ENCODE measurements at regions not wholly inside any gene's neighbourhood (a gene's known extent, or its start where the extent isn't known, plus 50 kb on each side); places are given as distances from the start of the nearest gene placed in this dataset.

DNA sequence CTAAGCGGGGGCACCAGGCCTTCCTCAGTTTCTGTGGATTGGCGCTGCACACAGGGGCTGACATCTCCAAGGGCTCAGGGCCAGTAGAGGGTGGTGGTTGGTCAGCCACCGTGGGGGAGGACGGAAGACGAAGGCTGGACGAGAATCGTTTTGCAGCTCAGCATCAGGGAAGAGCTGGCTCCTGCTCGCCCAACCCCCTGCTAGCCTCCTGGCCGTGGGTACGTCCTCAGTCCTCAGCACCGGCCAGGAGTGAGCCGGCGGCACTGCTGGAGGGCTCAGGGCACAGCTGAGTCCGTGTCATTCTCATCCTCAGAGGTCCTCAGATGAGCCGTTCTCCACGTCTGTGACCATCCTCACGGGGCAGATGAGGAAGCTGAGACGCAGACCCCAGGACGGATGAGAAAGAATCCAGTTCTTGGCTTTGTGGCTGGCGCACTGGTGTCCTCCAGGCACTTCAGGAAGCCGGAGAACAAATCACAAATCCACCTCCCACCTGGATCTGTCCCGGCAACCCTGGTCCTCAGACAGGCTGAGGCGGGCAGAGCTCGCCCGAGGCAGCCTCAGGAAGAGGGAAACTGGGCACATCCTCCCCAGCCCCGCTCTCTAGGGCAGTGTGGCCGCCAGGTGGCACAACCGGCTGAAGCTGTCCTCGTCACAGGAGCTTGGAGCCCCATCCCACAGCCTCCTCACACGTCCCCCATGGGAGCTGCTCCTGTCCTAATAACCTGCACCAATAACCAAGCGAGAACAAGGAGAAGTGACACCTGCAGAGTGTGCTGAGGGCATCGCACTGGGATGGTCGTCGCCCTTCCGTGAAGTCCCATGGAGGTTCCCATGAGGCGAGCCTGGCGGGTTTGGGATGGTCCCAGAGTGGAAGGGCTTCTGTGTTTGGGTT lies 393.7 kb downstream of the BRD1 start:
- no peak overlapping the region for H3K27ac ChIP-seq
- TF ChIP-seq POLR2AphosphoS5 (IDR thresholded peaks at IDR 0.05) = no peak
- TF ChIP-seq, protein P1, sequence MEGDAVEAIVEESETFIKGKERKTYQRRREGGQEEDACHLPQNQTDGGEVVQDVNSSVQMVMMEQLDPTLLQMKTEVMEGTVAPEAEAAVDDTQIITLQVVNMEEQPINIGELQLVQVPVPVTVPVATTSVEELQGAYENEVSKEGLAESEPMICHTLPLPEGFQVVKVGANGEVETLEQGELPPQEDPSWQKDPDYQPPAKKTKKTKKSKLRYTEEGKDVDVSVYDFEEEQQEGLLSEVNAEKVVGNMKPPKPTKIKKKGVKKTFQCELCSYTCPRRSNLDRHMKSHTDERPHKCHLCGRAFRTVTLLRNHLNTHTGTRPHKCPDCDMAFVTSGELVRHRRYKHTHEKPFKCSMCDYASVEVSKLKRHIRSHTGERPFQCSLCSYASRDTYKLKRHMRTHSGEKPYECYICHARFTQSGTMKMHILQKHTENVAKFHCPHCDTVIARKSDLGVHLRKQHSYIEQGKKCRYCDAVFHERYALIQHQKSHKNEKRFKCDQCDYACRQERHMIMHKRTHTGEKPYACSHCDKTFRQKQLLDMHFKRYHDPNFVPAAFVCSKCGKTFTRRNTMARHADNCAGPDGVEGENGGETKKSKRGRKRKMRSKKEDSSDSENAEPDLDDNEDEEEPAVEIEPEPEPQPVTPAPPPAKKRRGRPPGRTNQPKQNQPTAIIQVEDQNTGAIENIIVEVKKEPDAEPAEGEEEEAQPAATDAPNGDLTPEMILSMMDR (IDR thresholded peaks at IDR 0.05 in 8 of 11, conservative IDR thresholded peaks at IDR 0.05 in 3 of 11) = peak in 3 of 11 experiments; percentile 16 to 27 (median 19)
- H3K4me1 ChIP-seq = no peaks in the 10 kb centered on the region
- peaks cover 0 to 32% (median 0%) of the 10 kb centered on the region in 7 donors for H3K27me3 ChIP-seq (replicated peaks in 1 of 7)
- no peaks in the 10 kb centered on the region for H3K36me3 ChIP-seq
- peaks cover 0 to 16% (median 6%) of the 10 kb centered on the region in 8 donors for H3K9me3 ChIP-seq
- WGBS, 5 donors = 79 to 93% (median 88%) methylated on average over 19 to 37 of the region's 37 CpGs
- H3K4me3 ChIP-seq = no peak overlapping the region
- DNase-seq = no peak
- intact Hi-C loops (cut with DNase I; ENCODE audit: low total_unique reads) = no loop called here

DNA sequence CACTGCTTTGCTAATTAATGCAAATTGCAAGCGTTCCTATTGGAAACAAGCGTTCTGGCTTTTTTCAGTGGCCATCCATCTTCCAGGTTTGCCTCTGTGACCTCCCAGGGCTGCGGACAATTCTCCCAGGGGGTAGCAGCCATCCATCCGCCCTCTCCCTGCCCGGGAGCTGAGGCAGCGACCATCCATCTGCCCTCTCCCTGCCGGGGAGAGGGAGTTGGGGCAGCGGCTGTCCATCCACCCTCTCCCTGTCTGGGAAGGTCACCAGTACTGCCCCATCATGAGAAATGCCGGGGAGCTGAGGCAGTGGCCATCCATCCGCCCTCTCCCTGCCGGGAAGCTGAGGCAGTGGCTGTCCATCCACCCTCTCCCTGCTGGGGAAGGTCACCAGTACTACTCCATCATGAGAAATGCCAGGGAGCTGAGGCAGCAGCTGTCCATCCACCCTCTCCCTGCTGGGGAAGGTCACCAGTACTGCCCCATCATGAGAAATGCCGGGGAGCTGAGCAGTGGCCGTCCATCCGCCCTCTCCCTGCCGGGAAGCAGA lies 394.7 kb downstream of the BRD1 start:
- TF ChIP-seq POLR2A (IDR thresholded peaks at IDR 0.05) (no peak), POLR2AphosphoS5 (IDR thresholded peaks at IDR 0.05) (no peak)
- TF ChIP-seq, protein P1 (IDR thresholded peaks at IDR 0.05 in 8 of 11, conservative IDR thresholded peaks at IDR 0.05 in 3 of 11) = no peak
- Histone ChIP-seq H3K27ac (no peak overlapping the region), H3K36me3 (no peaks in the 10 kb centered on the region), H3K9me3 (peaks cover 0 to 16% (median 6%) of the 10 kb centered on the region in 8 donors), H3K4me1 (no peaks in the 10 kb centered on the region), H3K4me3 (no peak overlapping the region), H3K27me3 (replicated peaks in 1 of 7) (peaks cover 0 to 40% (median 0%) of the 10 kb centered on the region in 7 donors)
- WGBS, 5 donors = 45 to 71% (median 62%) methylated on average over 9 to 15 of the region's 15 CpGs
- intact Hi-C loops (cut with DNase I; ENCODE audit: low total_unique reads) = no loop called here
- DNase-seq = no peak

DNA sequence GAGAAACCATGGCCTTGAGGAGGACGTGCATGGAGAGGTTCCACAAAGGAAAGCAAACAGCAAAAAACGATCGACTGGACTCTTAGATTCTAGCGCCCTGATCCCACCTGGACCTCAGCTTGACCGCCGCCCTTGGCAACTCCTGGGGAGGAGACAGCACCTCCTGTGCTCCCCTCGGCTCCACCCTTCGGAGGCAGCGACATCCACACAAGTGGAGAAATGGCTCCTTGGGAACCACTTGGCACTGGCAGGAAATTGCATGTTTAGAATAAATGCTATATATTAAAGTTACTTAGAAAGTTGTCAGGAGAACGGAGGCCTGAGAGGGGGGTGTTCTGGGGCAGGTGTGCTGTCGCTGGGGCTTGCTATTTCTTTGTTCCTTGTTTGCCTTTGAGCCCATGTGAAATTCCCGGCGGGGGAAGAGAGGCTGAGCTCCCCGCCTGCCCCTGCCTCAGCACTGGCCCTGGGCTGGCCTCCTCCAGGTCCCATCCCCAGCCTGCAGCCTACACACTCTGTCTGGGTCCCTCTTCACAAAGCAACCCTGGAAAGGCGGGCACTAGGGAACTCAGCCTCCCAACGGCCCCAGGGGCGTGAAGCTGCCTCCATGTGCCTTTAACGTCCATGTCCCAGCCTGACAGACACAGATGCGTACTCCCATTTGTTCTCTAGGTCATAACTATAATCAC lies 395.3 kb downstream of the BRD1 start:
- intact Hi-C loops (cut with DNase I; ENCODE audit: low total_unique reads) = no loop called here
- 59 to 72% (median 66%) methylated on average over 19 of the region's 19 CpGs for WGBS, 5 donors
- no peak overlapping the region for H3K4me3 ChIP-seq
- H3K4me1 ChIP-seq = no peaks in the 10 kb centered on the region
- peaks cover 0 to 46% (median 0%) of the 10 kb centered on the region in 7 donors for H3K27me3 ChIP-seq (replicated peaks in 1 of 7)
- H3K27ac ChIP-seq = no peak overlapping the region
- DNase-seq = no peak
- no peaks in the 10 kb centered on the region for H3K36me3 ChIP-seq
- TF ChIP-seq POLR2A (IDR thresholded peaks at IDR 0.05) (no peak), POLR2AphosphoS5 (IDR thresholded peaks at IDR 0.05) (no peak)
- TF ChIP-seq, protein P1 (IDR thresholded peaks at IDR 0.05 in 8 of 11, conservative IDR thresholded peaks at IDR 0.05 in 3 of 11) = no peak
- peaks cover 0 to 16% (median 6%) of the 10 kb centered on the region in 8 donors for H3K9me3 ChIP-seq

DNA sequence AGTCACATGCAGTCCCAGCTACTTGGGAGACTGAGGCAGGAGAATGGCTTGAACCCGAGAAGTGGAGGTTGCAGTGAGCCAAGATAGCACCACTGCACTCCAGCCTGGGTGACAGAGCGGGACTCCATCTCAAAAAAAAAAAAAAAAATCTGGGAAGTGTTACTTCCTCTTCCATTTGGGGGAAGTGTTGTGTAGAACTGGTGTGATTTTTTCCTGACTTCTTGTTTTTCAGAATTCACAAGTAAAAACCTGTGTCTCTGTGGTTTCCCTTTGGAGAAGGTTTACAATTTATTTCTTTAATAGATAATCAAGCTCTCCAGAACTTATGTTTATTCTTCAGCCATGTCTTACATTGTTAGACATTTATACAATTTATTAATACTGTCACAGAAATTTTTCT lies 396.1 kb downstream of the BRD1 start:
- no peaks in the 10 kb centered on the region for H3K4me1 ChIP-seq
- H3K4me3 ChIP-seq = no peak overlapping the region
- H3K27me3 ChIP-seq (replicated peaks in 1 of 7) = peaks cover 0 to 49% (median 0%) of the 10 kb centered on the region in 7 donors
- 54 to 82% (median 66%) methylated on average over 2 of the region's 2 CpGs for WGBS, 5 donors
- H3K36me3 ChIP-seq = no peaks in the 10 kb centered on the region
- DNase-seq = no peak
- H3K27ac ChIP-seq = no peak overlapping the region
- intact Hi-C loops (cut with DNase I; ENCODE audit: low total_unique reads) = no loop called here
- no peak for TF ChIP-seq POLR2AphosphoS5 (IDR thresholded peaks at IDR 0.05)
- TF ChIP-seq, protein P1 (IDR thresholded peaks at IDR 0.05 in 8 of 11, conservative IDR thresholded peaks at IDR 0.05 in 3 of 11) = no peak
- no peak for TF ChIP-seq POLR2A (IDR thresholded peaks at IDR 0.05)
- H3K9me3 ChIP-seq = peaks cover 0 to 16% (median 6%) of the 10 kb centered on the region in 8 donors

Data from spleen (tissue), 11 donors.